ENCODE measurements at regions not wholly inside any gene's neighbourhood (a gene's known extent, or its start where the extent isn't known, plus 50 kb on each side); places are given as distances from the start of the nearest gene placed in this dataset.

- no peak for DNase-seq
Measured at GRCh38 chr10:121659236-121659635, 61.0 kb upstream of the FGFR2 start.

GRCh38 chr10:121658611-121659010, 60.4 kb upstream of the FGFR2 start:
- no peak for DNase-seq

GRCh38 chr10:121658111-121658510, 59.9 kb upstream of the FGFR2 start:
- no peak for DNase-seq

GRCh38 chr10:121655254-121656144, 57.3 kb upstream of the FGFR2 start:
- DNase-seq = peak; percentile 40

GRCh38 chr10:121654021-121654545, 55.8 kb upstream of the FGFR2 start:
- peak; percentile 70 for DNase-seq

- DNase-seq = no peak
Measured at GRCh38 chr10:121653608-121654007, 55.4 kb upstream of the FGFR2 start.

GRCh38 chr10:121648493-121648892, 50.2 kb upstream of the FGFR2 start:
- DNase-seq = no peak

- DNase-seq = no peak
Measured at GRCh38 chr10:121648059-121648458, 49.8 kb upstream of the FGFR2 start.

Measured in DMS79 treated with DMSO at 0.1 percent for 48 hours (cell line).